ENCODE measurements at regions not wholly inside any gene's neighbourhood (a gene's known extent, or its start where the extent isn't known, plus 50 kb on each side); places are given as distances from the start of the nearest gene placed in this dataset.

DNA sequence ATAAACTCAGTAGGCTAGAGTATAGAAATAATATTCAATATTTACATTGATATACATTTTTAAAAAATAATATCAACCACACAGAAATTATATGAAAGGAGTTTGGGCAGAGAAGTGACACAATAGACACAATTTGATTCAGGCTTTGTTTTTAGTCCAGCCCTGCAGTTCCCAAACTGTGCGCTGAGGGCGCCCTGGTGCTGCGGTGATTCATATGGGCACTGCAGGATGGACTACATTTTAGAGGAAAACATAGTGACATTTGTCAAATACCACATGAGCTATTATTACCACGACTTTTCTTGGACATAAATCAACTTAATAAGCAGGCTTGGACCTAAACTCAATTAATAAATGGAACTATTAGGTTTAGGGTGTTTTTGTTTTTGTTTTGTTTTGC lies 364.3 kb upstream of the ID4 start:
- Histone ChIP-seq H3K79me2 (ENCODE audit: control insufficient read depth, insufficient read depth, low read length) (no peaks in the 10 kb centered on the region), H3K4me3 (no peak overlapping the region), H3K9ac (ENCODE audit: insufficient read depth in 1 of 2, low read depth in 2 of 2, low read length in 2 of 2) (no peak overlapping the region), H3K4me2 (ENCODE audit: insufficient read depth, low read length) (no peak overlapping the region), H3K9me3 (replicated peaks; ENCODE audit: control insufficient read depth, insufficient read depth, low read depth, low read length) (peaks cover 5% of the 10 kb centered on the region), H3K27me3 (ENCODE audit: control insufficient read depth in 2 of 2, insufficient read depth in 2 of 2, low read length in 2 of 2) (no peaks in the 10 kb centered on the region), H3K36me3 (ENCODE audit: control insufficient read depth, insufficient read depth, low read length) (no peaks in the 10 kb centered on the region), H3K4me1 (replicated peaks in 1 of 2; ENCODE audit: control insufficient read depth in 2 of 2, insufficient read depth in 2 of 2, low read length in 2 of 2) (no peaks in the 10 kb centered on the region), H3K27ac (ENCODE audit: extremely low read depth, low read depth, low read length) (no peak overlapping the region), H4K20me1 (replicated peaks; ENCODE audit: control insufficient read depth, insufficient read depth, low read length) (no peaks in the 10 kb centered on the region), H2AFZ (ENCODE audit: low read depth, low read length) (no peak overlapping the region), H3K9me1 (ENCODE audit: control insufficient read depth, insufficient read depth, low read length) (no peaks in the 10 kb centered on the region)
- no peak for ATAC-seq
- no peak for TF ChIP-seq NBN (IDR thresholded peaks at IDR 0.05; ENCODE audit: low read depth)
- TF ChIP-seq, protein P1, sequence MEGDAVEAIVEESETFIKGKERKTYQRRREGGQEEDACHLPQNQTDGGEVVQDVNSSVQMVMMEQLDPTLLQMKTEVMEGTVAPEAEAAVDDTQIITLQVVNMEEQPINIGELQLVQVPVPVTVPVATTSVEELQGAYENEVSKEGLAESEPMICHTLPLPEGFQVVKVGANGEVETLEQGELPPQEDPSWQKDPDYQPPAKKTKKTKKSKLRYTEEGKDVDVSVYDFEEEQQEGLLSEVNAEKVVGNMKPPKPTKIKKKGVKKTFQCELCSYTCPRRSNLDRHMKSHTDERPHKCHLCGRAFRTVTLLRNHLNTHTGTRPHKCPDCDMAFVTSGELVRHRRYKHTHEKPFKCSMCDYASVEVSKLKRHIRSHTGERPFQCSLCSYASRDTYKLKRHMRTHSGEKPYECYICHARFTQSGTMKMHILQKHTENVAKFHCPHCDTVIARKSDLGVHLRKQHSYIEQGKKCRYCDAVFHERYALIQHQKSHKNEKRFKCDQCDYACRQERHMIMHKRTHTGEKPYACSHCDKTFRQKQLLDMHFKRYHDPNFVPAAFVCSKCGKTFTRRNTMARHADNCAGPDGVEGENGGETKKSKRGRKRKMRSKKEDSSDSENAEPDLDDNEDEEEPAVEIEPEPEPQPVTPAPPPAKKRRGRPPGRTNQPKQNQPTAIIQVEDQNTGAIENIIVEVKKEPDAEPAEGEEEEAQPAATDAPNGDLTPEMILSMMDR (IDR thresholded peaks at IDR 0.05 in 2 of 3, conservative IDR thresholded peaks at IDR 0.05 in 1 of 3; ENCODE audit: insufficient read depth in 2 of 3, low read depth in 1 of 3, low read length in 3 of 3), result peak in 2 of 3 experiments; percentile 42 to 62; a peak in 5 of 6 replicates
- TF ChIP-seq, protein P2, sequence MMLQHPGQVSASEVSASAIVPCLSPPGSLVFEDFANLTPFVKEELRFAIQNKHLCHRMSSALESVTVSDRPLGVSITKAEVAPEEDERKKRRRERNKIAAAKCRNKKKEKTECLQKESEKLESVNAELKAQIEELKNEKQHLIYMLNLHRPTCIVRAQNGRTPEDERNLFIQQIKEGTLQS (IDR thresholded peaks at IDR 0.05), result no peak
- TF ChIP-seq, protein P2 (CRISPR knock-in tag; conservative IDR thresholded peaks at IDR 0.05), result no peak
- peak in 1 of 2 experiments; percentile 31; a peak in 1 of 4 replicates for TF ChIP-seq RAD21 (CRISPR knock-in tag; conservative IDR thresholded peaks at IDR 0.05 in 1 of 2, IDR thresholded peaks at IDR 0.05 in 1 of 2)
- no peak for FAIRE-seq
- in situ Hi-C loops (cut with MboI) (no loop called here), intact Hi-C loops (cut with micrococcal nuclease) (no loop called here)
- BruUV-seq (replicated peaks), result no TSS peak
- peak in 3 of 4 experiments; percentile 21 to 28 (median 24) for DNase-seq (ENCODE audit: extremely low read depth in 1 of 4, low spot score in 3 of 4)
- CTCF ChIA-PET (ENCODE audit: low intra/inter-chr PET ratio), result no interaction called here
- 0% methylated on average over 4 of the region's 4 CpGs for WGBS (ENCODE audit: insufficient coverage, low coverage, missing lambda C conversion rate)
- POLR2A ChIA-PET, result no interaction called here
